Adrenal gland (tissue), 9 donors: ENCODE measurements at regions not wholly inside any gene's neighbourhood (a gene's known extent, or its start where the extent isn't known, plus 50 kb on each side); places are given as distances from the start of the nearest gene placed in this dataset.

Experiments used
- DNase-seq, 7 donors: peaks; one replicate each; pipeline ENCODE4 v3.0.0-alpha.2; 2019 to 2020
- H3K27ac ChIP-seq, 5 donors: fragments of 200-600 bp; sonication (generic) in 4 of 5; 1 replicate in 3 of 5; 2 replicates in 2 of 5; pipeline versions ENCODE4 v1.5.1 to v1.8.0; 2016 to 2020; ENCODE audit warnings: mild to moderate bottlenecking in 1 of 5
- H3K27me3 ChIP-seq: fragments of 200-600 bp; 2 replicates; pipeline ENCODE4 v1.8.0; 2021
- H3K36me3 ChIP-seq, 2 donors: fragments of 200-600 bp; replicated peaks in 1 of 2; 1 replicate in 1 of 2; 2 replicates in 1 of 2; pipeline versions ENCODE4 v1.5.1 to v1.8.0; 2018 to 2022
- H3K4me1 ChIP-seq, 2 donors: fragments of 200-600 bp; replicated peaks in 1 of 2; 1 replicate in 1 of 2; 2 replicates in 1 of 2; pipeline versions ENCODE4 v1.5.1 to v1.8.0; 2018 to 2021
- H3K4me3 ChIP-seq, 4 donors: fragments of 200-600 bp; sonication (generic) in 3 of 4; one replicate each; pipeline ENCODE4 v1.5.1; 2016 to 2018
- H3K9me3 ChIP-seq, 3 donors: fragments of 200-600 bp; sonication (generic) in 1 of 3; replicated peaks in 1 of 3; 1 replicate in 2 of 3; 2 replicates in 1 of 3; pipeline versions ENCODE4 v1.5.1 to v1.8.0; 2016 to 2021
- CTCF ChIP-seq, 6 experiments: fragments of 450-650 bp in 4 of 6; fragments of 200-600 bp in 2 of 6; sonication (generic) in 1 of 6; IDR thresholded peaks; 1 replicate in 5 of 6; 2 replicates in 1 of 6; pipeline versions ENCODE4 v1.5.1 to v1.8.0; 2016 to 2021; ENCODE audit warnings: antibody characterized with exemption in 6 of 6, mild to moderate bottlenecking in 2 of 6, moderate library complexity in 1 of 6
- POLR2A ChIP-seq, 2 donors: fragments of 450-650 bp; IDR thresholded peaks; one replicate each; pipeline ENCODE4 v1.6.1; 2017; ENCODE audit warnings: antibody characterized with exemption in 2 of 2, mild to moderate bottlenecking in 2 of 2, moderate library complexity in 1 of 2
- WGBS, 4 donors: extraction: QIAGEN DNeasy Blood & Tissue Kit in 2 of 4; methylation state at CpG; one replicate each; pipeline versions ENCODE4 v1.1.5 to v1.1.7; 2013 to 2017; 5-methylcytosine and 5-hydroxymethylcytosine counted together
- intact Hi-C, 2 donors: fragments of 100-400 bp; cut with DNase I; formaldehyde crosslinking; loops; one replicate each; pipeline versions ENCODE4 v1.14.1 to v1.15.0; 2022 to 2023
- donor health status: healthy with polysubstance abuse.
- donor health status: Bipolar disorder and iron deficiency.
- donor health status: DM: yes; HTN: yes; CAD: no.
- donor health status: DM: no; HTN: no; CAD: no.
- donor health status: DM: no; HTN: no; CAD: no.

GRCh38 chr7:19948160-19948559, 174.7 kb upstream of the TMEM196 start:
- Histone ChIP-seq H3K36me3 (no peaks in the 10 kb centered on the region), H3K27me3 (no peaks in the 10 kb centered on the region), H3K4me1 (no peaks in the 10 kb centered on the region), H3K4me3 (no peak overlapping the region), H3K27ac (no peak overlapping the region), H3K9me3 (no peaks in the 10 kb centered on the region)
- WGBS, 4 donors, result 79 to 84% (median 82%) methylated on average over 3 of the region's 3 CpGs
- TF ChIP-seq POLR2A (IDR thresholded peaks at IDR 0.05), result no peak
- TF ChIP-seq CTCF (IDR thresholded peaks at IDR 0.05), result no peak
- intact Hi-C loops, result no loop called here
- no peak for DNase-seq

- Histone ChIP-seq H3K27me3 (no peaks in the 10 kb centered on the region), H3K36me3 (no peaks in the 10 kb centered on the region), H3K27ac (no peak overlapping the region), H3K4me1 (no peaks in the 10 kb centered on the region), H3K4me3 (no peak overlapping the region), H3K9me3 (no peaks in the 10 kb centered on the region)
- no peak for DNase-seq
- TF ChIP-seq POLR2A (IDR thresholded peaks at IDR 0.05), result no peak
- no peak for TF ChIP-seq CTCF (IDR thresholded peaks at IDR 0.05)
- WGBS, 4 donors, result 82 to 87% (median 85%) methylated on average over 5 of the region's 5 CpGs
- intact Hi-C loops, result no loop called here
These were observed 171.1 kb upstream of the TMEM196 start for GRCh38 chr7:19944363-19945120.

- no peaks in the 10 kb centered on the region for H3K36me3 ChIP-seq
- TF ChIP-seq POLR2A (IDR thresholded peaks at IDR 0.05), result no peak
- no peak for TF ChIP-seq CTCF (IDR thresholded peaks at IDR 0.05)
- H3K9me3 ChIP-seq, result peaks cover 0 to 7% (median 0%) of the 10 kb centered on the region in 3 donors
- no peak overlapping the region for H3K4me3 ChIP-seq
- intact Hi-C loops, result no loop called here
- DNase-seq, result no peak
- H3K27ac ChIP-seq, result no peak overlapping the region
- no peaks in the 10 kb centered on the region for H3K27me3 ChIP-seq
- no peaks in the 10 kb centered on the region for H3K4me1 ChIP-seq
These were observed 166.3 kb upstream of the TMEM196 start for GRCh38 chr7:19939746-19940145.

DNA sequence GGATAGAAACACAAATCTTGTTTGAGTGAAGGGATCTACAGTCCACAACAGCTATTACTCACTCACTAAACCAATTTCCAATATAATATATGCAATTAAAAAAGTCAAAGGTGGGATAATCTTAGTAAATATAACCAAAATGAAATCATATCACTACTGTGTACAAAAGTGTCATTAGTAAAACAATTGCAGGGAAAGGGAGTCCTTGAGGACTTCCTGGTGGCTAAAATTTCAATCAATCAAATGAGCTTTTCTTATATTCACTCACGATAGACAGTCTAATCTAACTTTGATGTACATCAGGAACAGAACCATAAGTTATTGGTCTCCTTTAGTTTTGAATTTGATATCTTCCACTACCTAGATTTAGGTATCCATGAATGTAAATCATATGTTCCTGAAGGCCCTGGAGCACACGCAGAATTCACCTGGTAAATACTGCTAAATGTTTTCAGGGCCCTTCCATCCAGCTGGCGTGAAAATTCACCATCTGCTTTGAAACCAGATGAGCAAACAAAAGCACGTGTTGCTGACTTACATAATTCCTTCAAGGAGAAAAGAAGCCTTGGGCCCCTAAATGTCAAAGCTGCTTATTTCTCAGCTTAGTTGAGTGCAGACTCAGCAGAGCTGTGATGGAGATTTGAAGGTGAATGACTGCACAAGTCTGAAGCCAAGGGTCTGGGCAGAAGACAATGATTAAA, 159.3 kb upstream of the TMEM196 start:
- H3K9me3 ChIP-seq, result peaks cover 0 to 7% (median 0%) of the 10 kb centered on the region in 3 donors
- WGBS, 4 donors, result 60 to 73% (median 66%) methylated on average over 4 of the region's 4 CpGs
- no peaks in the 10 kb centered on the region for H3K4me1 ChIP-seq
- intact Hi-C loops, result no loop called here
- no peaks in the 10 kb centered on the region for H3K27me3 ChIP-seq
- DNase-seq, result no peak
- H3K36me3 ChIP-seq, result no peaks in the 10 kb centered on the region
- H3K27ac ChIP-seq, result no peak overlapping the region
- H3K4me3 ChIP-seq, result no peak overlapping the region
- TF ChIP-seq CTCF (IDR thresholded peaks at IDR 0.05) (no peak), POLR2A (IDR thresholded peaks at IDR 0.05) (no peak)
